Astrocyte (in vitro differentiated cells and primary cell): ENCODE measurements at regions not wholly inside any gene's neighbourhood (a gene's known extent, or its start where the extent isn't known, plus 50 kb on each side); places are given as distances from the start of the nearest gene placed in this dataset.

ENCODE experiments used
- DNase-seq: peaks from one replicate; pipeline ENCODE4 v3.0.0-alpha.2; 2010; ENCODE audit warnings: low read depth
- FAIRE-seq: peaks from 2 replicates; lab custom pipeline; 2011; peaks lifted over from hg19 to GRCh38; lab: Jason Lieb, UNC
- H2AFZ ChIP-seq: 2 replicates; pipeline ENCODE4 v1.6.0; 2012; ENCODE audit warnings: low read depth, low read length, inconsistent platforms
- H3K27ac ChIP-seq: 2 replicates; pipeline ENCODE4 v1.5.1; 2011; ENCODE audit warnings: low read depth, low read length, inconsistent platforms
- H3K27me3 ChIP-seq: 2 replicates; pipeline ENCODE4 v1.6.0; 2011; ENCODE audit warnings: low read length, inconsistent platforms; ENCODE audit not compliant: insufficient read depth
- H3K36me3 ChIP-seq: 2 replicates; pipeline ENCODE4 v1.5.1; 2011; ENCODE audit warnings: low read length, inconsistent platforms; ENCODE audit not compliant: insufficient read depth
- H3K4me1 ChIP-seq: 2 replicates; pipeline ENCODE4 v1.5.1; 2011; ENCODE audit warnings: low read length, inconsistent platforms; ENCODE audit not compliant: insufficient read depth
- H3K4me2 ChIP-seq: 2 replicates; pipeline ENCODE4 v1.6.0; 2012; ENCODE audit warnings: low read length, inconsistent platforms
- H3K4me3 ChIP-seq: 2 replicates; pipeline ENCODE4 v1.5.1; 2011; ENCODE audit warnings: low read depth, mild to moderate bottlenecking, low read length, inconsistent platforms; ENCODE audit not compliant: insufficient read depth
- H3K79me2 ChIP-seq: 2 replicates; pipeline ENCODE4 v1.6.0; 2012; ENCODE audit warnings: mild to moderate bottlenecking, low read length, inconsistent platforms; ENCODE audit not compliant: insufficient read depth
- H3K9ac ChIP-seq: 2 replicates; pipeline ENCODE4 v1.6.0; 2012; ENCODE audit warnings: mild to moderate bottlenecking, low read length, inconsistent platforms
- H3K9me3 ChIP-seq: 2 replicates; pipeline ENCODE4 v1.5.1; 2012; ENCODE audit warnings: low read depth, mild to moderate bottlenecking, low read length, inconsistent platforms; ENCODE audit not compliant: insufficient read depth
- H4K20me1 ChIP-seq: 2 replicates; pipeline ENCODE4 v1.6.0; 2012; ENCODE audit warnings: low read length, inconsistent platforms; ENCODE audit not compliant: insufficient read depth
- H3K27ac Mint-ChIP-seq: one replicate; pipeline ENCODE4 v1.8.0; 2021; ENCODE audit warnings: mild to moderate bottlenecking, mixed read lengths; ENCODE audit not compliant: unreplicated experiment
- H3K27me3 Mint-ChIP-seq: one replicate; pipeline ENCODE4 v1.8.0; 2021; ENCODE audit warnings: low read depth, mixed read lengths; ENCODE audit not compliant: unreplicated experiment
- H3K36me3 Mint-ChIP-seq: one replicate; pipeline ENCODE4 v1.8.0; 2021; ENCODE audit warnings: low read depth, mixed read lengths; ENCODE audit not compliant: unreplicated experiment
- H3K4me1 Mint-ChIP-seq: one replicate; pipeline ENCODE4 v1.8.0; 2021; ENCODE audit warnings: low read depth, mixed read lengths; ENCODE audit not compliant: unreplicated experiment
- H3K4me3 Mint-ChIP-seq: one replicate; pipeline ENCODE4 v1.8.0; 2021; ENCODE audit warnings: mild to moderate bottlenecking, moderate library complexity, mixed read lengths; ENCODE audit not compliant: unreplicated experiment
- H3K9me3 Mint-ChIP-seq: one replicate; pipeline ENCODE4 v1.8.0; 2021; ENCODE audit warnings: mild to moderate bottlenecking, mixed read lengths; ENCODE audit not compliant: unreplicated experiment
- EZH2 ChIP-seq: IDR thresholded peaks from 2 replicates; pipeline ENCODE4 v1.6.1; 2012; ENCODE audit warnings: mild to moderate bottlenecking, low read length, inconsistent platforms; ENCODE audit not compliant: insufficient read depth
- TF ChIP-seq, protein P1 (sequence below): IDR thresholded peaks from 2 replicates; pipeline ENCODE4 v1.5.1; 2011; ENCODE audit warnings: low read depth, mild to moderate bottlenecking, inconsistent platforms, low read length, moderate library complexity; ENCODE audit not compliant: insufficient read depth

DNA sequence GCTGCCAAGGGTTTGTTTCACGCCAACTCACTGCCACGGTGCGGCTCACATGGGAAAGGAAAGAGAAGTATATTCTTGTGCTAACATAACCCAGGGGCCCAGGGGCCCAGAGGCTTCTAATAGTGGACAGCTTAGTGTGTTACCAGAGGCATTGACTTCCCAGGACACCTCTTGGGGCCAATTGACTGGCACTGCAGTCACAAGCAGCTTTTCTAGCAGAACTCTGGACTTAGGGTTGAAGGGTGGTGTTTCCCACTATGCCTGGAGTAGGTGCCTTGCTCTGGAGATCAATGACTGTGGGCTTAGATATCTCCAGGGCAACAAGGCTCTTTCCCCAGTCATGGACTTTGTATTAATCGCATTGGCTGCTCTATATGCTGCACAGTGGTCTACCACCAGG lies 172.7 kb upstream of the KBTBD8 start:
- H3K27me3 Mint-ChIP-seq, result peaks cover 20% of the 10 kb centered on the region
- TF ChIP-seq EZH2, result no peak
- TF ChIP-seq, protein P1, sequence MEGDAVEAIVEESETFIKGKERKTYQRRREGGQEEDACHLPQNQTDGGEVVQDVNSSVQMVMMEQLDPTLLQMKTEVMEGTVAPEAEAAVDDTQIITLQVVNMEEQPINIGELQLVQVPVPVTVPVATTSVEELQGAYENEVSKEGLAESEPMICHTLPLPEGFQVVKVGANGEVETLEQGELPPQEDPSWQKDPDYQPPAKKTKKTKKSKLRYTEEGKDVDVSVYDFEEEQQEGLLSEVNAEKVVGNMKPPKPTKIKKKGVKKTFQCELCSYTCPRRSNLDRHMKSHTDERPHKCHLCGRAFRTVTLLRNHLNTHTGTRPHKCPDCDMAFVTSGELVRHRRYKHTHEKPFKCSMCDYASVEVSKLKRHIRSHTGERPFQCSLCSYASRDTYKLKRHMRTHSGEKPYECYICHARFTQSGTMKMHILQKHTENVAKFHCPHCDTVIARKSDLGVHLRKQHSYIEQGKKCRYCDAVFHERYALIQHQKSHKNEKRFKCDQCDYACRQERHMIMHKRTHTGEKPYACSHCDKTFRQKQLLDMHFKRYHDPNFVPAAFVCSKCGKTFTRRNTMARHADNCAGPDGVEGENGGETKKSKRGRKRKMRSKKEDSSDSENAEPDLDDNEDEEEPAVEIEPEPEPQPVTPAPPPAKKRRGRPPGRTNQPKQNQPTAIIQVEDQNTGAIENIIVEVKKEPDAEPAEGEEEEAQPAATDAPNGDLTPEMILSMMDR, result no peak

DNA sequence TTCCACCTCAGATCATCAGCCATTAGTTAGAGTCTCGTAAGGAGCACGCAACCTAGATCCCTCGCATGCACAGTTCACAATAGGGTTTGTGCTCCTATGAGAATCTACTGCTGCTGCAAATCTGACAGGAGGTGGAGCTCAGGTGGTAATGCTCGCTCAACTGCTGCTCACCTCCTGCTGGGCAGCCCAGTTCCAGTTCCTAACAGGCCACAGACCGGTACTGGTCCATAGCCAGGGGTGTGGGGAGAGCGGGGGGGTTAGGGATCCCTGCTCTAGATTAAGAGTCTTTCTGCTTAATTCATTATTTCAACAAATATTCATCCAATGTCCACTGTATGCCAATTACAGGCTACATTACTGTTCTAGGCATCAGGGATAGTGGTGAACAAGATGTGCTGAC lies 170.4 kb upstream of the KBTBD8 start:
- Histone ChIP-seq H3K79me2 (no peaks in the 10 kb centered on the region), H3K27ac (no peak overlapping the region), H3K9me3 (no peaks in the 10 kb centered on the region), H3K4me2 (no peak overlapping the region), H3K27me3 (no peaks in the 10 kb centered on the region), H3K4me1 (no peaks in the 10 kb centered on the region), H3K36me3 (no peaks in the 10 kb centered on the region), H2AFZ (no peak overlapping the region), H4K20me1 (no peaks in the 10 kb centered on the region), H3K9ac (no peak overlapping the region), H3K4me3 (no peak overlapping the region)
- H3K27me3 Mint-ChIP-seq, result peaks cover 20% of the 10 kb centered on the region
- H3K9me3 Mint-ChIP-seq, result peaks cover 2% of the 10 kb centered on the region
- no peaks in the 10 kb centered on the region for H3K36me3 Mint-ChIP-seq
- TF ChIP-seq, protein P1, result no peak
- no peak for TF ChIP-seq EZH2
- no peak overlapping the region for H3K4me3 Mint-ChIP-seq
- H3K27ac Mint-ChIP-seq, result no peak overlapping the region
- FAIRE-seq, result no peak
- peaks cover 3% of the 10 kb centered on the region for H3K4me1 Mint-ChIP-seq
- DNase-seq, result no peak

More for the DNA sequence above, 172.7 kb upstream of the KBTBD8 start:
- H4K20me1 ChIP-seq, result no peaks in the 10 kb centered on the region
- H3K27ac Mint-ChIP-seq, result no peak overlapping the region
- H3K36me3 Mint-ChIP-seq, result no peaks in the 10 kb centered on the region
- no peaks in the 10 kb centered on the region for H3K9me3 ChIP-seq
- H3K4me2 ChIP-seq, result no peak overlapping the region
- DNase-seq, result no peak
- peaks cover 6% of the 10 kb centered on the region for H3K4me1 Mint-ChIP-seq
- no peak overlapping the region for H3K4me3 ChIP-seq
- no peaks in the 10 kb centered on the region for H3K79me2 ChIP-seq
- no peaks in the 10 kb centered on the region for H3K36me3 ChIP-seq
- no peak overlapping the region for H3K27ac ChIP-seq
- no peaks in the 10 kb centered on the region for H3K27me3 ChIP-seq
- no peak for FAIRE-seq
- no peak overlapping the region for H3K4me3 Mint-ChIP-seq
- H3K9ac ChIP-seq, result no peak overlapping the region
- peaks cover 2% of the 10 kb centered on the region for H3K9me3 Mint-ChIP-seq
- H3K4me1 ChIP-seq, result no peaks in the 10 kb centered on the region
- H2AFZ ChIP-seq, result no peak overlapping the region

- peaks cover 20% of the 10 kb centered on the region for H3K27me3 Mint-ChIP-seq
- H3K9me3 Mint-ChIP-seq, result peaks cover 2% of the 10 kb centered on the region
- H3K4me1 ChIP-seq, result no peaks in the 10 kb centered on the region
- H3K36me3 Mint-ChIP-seq, result no peaks in the 10 kb centered on the region
- no peak overlapping the region for H3K27ac Mint-ChIP-seq
- no peak overlapping the region for H3K27ac ChIP-seq
- H3K4me3 ChIP-seq, result no peak overlapping the region
- H3K4me3 Mint-ChIP-seq, result no peak overlapping the region
- no peaks in the 10 kb centered on the region for H3K36me3 ChIP-seq
- no peak overlapping the region for H2AFZ ChIP-seq
- no peak overlapping the region for H3K9ac ChIP-seq
- TF ChIP-seq EZH2, result no peak
- TF ChIP-seq, protein P1, result no peak
- DNase-seq (no peak), FAIRE-seq (no peak)
- no peaks in the 10 kb centered on the region for H4K20me1 ChIP-seq
- H3K27me3 ChIP-seq, result no peaks in the 10 kb centered on the region
- H3K4me2 ChIP-seq, result no peak overlapping the region
- no peaks in the 10 kb centered on the region for H3K79me2 ChIP-seq
- H3K9me3 ChIP-seq, result no peaks in the 10 kb centered on the region
- H3K4me1 Mint-ChIP-seq, result peaks cover 3% of the 10 kb centered on the region
Measured at GRCh38 chr3:66828303-66828702, 169.8 kb upstream of the KBTBD8 start.
